GM03348 (cell line): ENCODE measurements at regions not wholly inside any gene's neighbourhood (a gene's known extent, or its start where the extent isn't known, plus 50 kb on each side); places are given as distances from the start of the nearest gene placed in this dataset.

Experiments
- DNase-seq: peaks from one replicate; pipeline ENCODE4 v3.0.0; 2012; ENCODE audit warnings: low spot score

DNA sequence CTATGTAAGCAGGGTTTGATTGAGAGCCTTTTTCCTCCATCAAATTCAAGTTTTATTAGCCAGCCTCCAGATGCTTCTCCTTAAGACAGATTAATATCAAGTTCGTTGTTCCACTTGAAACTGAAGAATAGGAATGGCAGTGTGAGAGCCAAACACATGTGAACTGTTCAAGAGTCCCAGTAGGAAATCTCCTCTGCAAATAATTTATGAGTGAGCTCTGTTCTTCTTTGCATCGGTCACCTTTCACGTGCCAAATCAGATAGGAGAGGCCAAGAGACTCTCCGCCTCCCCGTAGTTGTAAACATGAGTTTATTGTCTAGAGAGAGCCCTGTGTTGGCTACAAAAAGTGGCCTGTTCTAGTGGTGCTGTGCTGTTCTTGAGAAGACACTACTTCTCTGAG lies 372.1 kb upstream of the NR2F2 start:
- no peak for DNase-seq

DNA sequence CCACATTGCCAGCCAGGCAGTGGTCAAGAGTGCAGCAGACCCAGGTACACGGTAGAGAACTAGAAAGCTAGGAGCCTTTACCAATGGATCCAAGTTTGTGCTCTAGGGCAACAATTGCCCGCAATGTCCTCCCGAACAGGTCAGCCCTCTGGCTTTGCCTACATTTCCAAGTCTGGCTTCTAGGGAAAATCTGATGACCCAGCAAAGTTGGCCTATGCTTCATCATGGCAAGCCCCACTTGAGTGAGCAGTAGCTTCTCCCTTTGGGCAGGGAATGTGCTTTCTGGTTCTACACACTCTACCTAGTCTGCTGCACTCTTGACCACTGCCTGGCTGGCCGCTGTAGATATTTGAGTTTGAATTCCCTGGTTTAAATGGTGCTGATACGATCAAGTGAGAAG lies 361.6 kb upstream of the NR2F2 start:
- DNase-seq = no peak

DNA sequence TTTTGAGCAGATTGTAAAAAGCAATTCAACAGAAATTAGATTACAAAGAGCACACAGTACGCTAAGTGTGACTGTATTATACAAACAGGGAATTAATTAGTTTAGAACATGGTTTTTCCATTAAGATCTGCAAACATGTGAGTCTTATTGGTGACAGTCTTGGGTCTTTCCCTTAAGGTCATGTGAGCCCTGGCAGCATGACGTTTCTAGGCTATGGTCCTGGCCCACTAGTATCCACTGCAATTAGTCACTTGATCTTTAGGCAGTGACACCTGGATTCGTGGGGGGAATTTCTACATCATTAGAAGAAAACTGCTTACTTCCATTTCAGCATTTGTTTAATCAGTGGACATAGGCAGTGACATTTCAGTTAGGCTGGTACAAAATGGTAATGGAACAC lies 360.2 kb upstream of the NR2F2 start:
- DNase-seq = no peak

DNA sequence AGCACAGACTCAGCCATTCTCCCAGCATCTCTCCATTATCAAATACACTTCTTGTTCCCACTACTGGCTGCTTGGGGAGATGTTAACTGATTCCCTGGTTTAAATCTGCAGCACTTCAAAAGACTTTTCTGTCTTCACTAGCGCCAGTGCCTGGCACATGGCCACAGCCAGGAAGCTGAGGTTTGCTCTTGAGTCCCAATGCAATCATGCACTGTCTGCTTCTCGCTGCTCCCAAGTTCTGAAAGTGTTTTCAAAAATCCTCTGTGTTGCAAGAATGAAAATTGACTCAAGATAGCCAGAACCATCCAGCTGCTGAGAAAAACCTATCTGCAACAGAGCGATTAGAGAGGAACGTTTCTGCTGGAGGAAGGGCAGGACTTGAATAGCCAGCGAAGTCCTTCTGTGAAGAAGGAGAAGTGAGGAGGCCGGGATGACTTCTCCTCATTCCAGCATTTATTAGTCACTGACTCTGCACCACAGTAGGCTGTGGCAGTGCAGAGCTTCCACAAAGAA lies 358.4 kb upstream of the NR2F2 start:
- peak; percentile 80 for DNase-seq

DNA sequence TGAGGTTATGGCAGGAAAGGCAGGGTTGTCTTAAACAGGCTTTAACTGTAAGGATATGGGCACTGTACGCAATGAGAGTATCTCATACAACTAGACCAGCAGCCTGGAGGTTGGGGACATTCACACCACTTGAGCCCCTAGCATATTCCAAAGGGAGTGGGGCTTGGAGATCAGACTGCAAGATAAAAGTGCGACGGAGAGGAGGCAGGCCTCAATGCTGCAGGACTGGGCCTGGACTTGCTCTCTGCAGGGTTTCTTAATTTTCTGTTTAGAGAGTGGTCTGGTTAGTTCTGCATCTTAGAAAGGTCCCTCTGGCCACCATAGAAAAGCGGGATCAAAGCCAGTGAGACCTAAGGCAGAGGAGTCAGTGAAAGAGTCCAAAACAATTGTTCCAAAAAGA lies 357.7 kb upstream of the NR2F2 start:
- no peak for DNase-seq

DNA sequence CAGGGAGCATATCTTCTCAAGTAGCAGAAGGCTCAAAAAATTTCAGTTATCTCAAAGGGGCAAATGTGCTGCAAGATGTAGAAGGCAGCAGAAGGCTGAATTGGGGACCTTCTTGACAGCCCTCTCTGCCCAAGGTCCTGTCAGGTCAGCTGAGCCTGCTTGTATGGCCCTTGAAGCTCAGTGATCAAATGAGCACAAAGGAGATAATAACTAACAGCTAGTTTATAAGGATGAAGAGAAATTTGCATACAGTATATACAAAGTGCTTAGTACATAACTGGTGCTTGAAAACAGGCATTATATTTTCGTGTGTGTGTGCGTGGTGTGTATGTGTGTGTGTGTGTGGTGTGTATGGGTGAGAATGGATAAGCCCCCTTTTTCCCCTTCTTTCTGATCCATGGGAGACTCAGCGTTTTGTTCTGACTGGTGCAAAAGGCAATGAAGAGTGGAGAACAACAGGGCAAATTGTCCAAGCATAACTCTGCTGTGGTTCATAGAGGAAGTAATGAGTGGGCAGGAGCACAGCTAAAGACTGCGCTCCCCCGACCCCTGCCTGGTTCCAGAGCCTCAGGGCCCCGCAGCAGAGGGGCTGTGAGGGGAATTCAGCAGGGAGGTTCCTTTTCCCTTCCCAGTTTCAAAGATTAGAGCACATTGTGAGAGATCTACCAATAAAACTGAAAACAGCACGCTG lies 356.8 kb upstream of the NR2F2 start:
- DNase-seq = no peak

DNA sequence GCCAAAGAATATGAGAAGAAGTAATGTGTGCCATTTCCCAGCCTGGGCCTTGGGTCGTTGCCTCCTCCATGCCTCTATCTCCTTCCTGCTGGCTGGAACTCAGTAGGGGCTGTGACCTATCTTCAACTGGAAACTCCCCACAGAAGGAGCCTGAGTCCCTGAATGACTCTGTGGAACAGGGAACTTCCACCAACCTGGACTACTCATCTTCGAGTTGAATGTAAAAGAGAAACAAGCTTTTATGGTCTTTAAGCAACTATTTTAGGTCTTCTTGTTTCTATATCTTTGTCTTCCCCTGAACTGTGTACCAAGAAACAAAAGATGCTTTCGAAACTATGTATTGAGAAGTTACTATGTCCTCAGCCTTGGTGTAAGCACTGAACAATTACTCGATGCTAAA lies 355.3 kb upstream of the NR2F2 start:
- no peak for DNase-seq

DNA sequence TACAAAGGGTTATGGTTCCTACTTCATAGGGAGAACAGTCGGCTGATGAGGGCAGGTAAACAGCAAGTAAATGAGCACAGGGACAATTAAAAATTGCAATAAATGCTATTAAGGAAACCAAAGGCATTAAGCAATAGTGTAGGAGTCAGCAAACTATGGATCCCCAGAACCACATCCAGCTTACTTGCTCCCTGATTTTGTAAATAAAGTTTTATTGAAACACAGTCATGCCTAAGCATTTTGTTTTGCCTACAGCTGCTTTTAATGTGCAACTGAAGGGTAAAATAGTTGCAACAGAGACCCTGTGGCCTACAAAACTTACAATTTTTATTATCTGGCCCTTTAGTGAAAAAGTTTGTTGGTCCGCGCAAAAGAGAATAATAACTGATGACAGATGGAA lies 351.2 kb upstream of the NR2F2 start:
- DNase-seq = no peak

DNA sequence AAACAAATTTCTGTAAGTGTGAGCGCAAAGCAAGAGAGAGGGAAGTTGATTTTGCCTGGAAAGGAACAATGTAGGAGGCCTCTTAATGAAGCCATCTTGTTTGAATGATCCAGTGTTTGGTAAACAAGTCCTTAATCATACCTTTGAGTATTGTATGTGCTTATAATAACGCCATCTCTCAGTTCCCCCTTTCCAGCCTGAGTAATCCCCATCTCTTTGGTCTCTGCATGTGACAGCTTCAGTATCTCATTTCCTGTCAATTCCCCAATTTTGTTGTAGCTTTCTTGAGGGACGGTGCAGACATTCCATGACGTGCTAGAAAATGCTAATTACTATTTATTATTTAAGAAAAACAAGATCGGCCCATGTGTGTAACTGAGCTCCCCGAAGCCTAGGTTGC lies 349.3 kb upstream of the NR2F2 start:
- no peak for DNase-seq

DNA sequence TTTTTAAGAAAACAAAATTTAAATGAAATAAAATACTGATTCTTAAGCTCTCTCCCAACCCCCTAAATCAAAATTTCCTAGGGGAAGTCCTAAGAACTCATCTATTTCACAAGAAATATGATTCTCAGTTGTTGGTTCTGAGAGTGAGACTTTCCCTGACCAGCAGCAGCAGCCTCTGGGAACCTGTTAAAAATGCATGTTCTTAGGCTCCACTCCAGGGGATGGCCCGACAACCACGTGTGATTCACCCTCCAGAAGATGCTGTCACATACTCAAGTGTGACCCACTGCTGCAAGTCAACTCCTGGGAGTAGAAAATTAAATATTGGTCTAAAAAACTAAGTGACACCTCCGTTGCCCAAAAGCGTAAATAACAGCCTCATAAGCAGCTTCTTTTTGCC lies 343.2 kb upstream of the NR2F2 start:
- DNase-seq = no peak

DNA sequence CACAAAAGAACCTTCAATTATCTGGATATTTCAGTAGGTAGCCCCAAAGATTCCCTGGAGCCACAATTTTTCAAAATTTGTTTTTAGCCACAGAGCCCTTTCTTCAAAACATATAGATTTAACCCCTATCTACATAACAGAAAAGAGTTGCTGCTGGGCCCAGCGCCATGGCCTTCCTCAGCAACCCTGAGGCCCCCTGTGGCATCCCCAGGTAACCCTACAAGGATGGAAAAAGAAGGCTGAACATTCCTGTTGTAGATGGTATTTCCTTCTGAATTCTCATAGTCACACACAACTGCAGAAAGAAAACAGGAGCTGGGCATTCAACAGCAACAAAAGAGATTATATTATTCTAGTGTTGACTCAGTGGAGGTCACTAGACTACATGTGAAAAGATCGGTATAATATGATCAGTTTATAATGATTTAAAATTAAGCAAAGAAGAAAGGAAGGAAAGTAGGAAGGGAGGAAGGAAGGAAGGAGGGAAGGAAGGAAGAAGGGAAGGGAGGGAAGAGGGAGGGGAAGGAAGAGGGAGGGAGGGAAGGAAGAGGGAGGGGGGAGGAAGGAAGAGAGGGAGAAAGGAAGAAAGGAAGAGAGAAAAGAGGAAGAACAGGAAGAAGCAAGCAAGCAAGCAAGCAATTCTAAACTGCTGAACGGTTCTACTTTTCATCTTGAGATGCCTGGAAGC lies 342.5 kb upstream of the NR2F2 start:
- no peak for DNase-seq

DNA sequence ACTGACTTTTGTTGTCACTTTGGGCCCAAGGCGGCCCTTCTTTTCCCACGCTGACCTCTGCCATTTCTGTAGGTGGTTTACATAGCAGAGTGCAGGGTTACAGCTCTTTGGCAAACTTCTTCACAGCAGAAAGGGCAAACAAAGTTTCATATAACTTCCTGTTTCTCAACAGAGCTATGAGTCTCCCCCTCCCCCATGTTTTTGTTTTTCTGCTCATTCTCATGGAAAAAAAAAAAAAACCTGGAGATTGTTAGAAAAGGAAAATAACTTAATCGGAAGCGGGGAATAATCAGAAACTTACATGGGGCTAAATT lies 342.0 kb upstream of the NR2F2 start:
- no peak for DNase-seq

DNA sequence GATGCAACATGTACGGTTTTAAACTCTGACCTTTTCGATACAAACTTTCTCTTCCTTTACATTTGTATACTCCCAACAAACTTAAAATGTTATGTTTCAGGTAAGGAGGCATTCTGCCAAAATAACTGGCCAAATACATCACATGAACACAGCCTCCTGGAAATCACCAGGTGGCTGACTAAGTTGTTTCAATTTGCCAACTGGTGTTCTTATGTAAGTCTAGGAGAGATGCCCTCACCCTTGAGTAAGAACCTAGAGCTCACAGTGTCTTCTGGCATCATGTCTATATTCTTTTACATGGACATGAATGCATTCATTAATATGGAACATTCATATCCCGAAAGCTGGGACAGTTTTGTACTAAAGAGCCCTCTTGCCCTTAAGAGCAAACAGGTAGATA lies 341.1 kb upstream of the NR2F2 start:
- DNase-seq = no peak

DNA sequence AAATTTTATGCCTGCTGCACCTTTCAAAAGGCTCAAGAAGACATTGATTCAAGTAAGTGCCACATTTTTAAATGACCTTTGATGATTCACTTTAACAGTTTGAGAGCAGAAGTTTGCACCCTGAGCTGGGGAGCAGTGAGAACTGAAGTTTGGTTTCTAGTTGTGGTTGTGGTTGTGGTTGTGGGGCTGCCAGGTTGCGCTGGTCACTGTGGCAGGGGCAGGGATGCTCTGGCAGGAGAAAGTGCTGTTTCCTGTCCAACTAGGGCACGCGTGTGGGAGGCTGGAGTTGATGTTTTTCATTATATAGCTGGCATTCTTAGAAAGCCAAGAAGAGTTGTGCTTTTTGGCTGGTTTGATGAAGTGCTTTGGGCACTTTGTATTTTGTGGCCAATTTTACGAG lies 339.7 kb upstream of the NR2F2 start:
- DNase-seq = peak; percentile 4

DNA sequence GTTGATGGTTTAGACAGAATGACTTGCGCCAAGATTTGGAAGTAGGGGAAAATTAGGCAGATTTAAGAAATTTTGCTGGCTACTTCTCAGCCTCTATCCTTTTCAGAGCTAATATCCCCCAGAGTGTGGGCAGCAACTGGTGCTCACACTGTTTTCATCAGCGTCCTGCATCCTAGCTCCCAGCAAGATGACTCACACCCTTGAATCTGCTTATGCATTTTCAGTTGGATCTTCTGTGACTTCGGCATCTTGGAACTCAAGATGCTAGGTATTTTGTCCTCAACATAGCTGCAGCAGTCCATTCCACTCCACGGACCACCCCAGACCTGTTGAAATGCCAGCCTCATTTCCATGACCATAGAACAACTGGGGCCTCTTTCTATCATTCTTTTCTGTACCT lies 336.1 kb upstream of the NR2F2 start:
- DNase-seq = peak; percentile 15

DNA sequence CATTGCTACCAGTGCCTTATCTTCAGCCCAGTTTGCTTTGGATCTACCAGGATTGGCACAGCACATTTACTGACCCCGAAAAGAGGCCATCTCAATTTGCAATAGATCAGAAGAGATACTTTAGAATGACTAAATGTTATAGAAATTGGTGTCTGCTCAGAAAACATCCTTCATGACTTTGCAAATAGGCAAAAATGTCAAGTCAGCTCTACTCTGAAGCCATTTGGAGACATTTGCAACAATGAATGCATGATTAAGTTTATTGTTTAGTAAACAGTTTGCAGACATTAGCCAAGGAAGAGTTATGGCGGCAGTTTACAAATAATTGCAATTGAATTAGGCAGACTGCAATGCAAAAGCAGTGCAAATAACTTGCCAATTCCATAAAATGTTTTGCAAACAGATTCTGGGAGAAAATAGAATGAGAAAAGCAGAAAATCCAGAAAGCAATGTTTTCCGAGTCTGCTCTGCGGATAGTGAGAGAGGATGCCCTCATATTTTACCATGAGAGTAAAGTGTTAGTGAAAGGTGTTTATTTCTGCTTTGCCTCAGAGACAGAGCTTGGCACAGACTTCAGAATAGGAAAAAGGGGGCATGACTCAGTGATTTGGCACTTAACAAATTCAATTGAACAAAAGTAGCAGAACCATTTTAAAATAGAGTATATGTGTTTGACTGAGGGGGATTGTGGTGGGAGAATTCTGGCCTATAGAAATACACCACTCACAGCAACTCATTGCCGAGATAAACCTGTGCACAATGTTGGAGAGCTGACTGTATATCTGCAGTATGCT lies 334.9 kb upstream of the NR2F2 start:
- DNase-seq = peak; percentile 12

DNA sequence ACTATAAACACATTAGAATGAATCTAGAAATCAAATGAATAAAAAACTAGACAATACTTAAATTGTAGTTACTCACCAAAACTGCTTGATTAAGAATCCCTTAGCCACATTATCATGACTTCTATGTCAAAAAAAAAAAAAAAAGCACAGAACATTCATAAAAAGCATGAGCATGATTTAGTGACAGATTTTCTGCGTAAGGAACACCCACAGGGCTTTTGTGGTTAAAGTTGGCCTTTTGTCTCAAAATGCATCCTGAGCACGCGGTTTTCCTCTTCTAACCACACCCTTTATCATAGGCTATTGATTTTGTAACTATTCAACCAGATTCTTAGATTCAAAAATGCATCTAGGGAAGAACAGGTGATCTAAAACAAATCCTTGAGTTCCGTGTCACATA lies 334.0 kb upstream of the NR2F2 start:
- no peak for DNase-seq

DNA sequence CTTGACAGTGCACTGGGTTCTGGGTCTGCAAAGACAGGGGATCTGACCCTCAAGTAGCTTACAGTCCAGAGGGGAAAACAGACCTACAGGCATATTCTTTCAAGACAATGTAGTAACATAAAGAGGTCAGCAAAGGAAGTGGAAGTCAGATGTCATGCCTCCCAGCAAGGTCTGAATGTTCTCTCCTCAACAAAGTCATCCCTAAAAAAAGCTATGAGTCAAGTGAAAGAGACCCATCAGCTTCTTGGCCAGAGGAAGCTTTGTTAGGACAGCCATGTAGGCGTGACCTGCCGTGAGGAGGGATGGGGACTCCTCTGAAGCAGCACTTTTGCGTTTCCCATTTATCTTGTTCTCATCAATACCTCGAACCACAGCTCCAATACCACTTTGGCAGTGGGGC lies 331.6 kb upstream of the NR2F2 start:
- DNase-seq = no peak

DNA sequence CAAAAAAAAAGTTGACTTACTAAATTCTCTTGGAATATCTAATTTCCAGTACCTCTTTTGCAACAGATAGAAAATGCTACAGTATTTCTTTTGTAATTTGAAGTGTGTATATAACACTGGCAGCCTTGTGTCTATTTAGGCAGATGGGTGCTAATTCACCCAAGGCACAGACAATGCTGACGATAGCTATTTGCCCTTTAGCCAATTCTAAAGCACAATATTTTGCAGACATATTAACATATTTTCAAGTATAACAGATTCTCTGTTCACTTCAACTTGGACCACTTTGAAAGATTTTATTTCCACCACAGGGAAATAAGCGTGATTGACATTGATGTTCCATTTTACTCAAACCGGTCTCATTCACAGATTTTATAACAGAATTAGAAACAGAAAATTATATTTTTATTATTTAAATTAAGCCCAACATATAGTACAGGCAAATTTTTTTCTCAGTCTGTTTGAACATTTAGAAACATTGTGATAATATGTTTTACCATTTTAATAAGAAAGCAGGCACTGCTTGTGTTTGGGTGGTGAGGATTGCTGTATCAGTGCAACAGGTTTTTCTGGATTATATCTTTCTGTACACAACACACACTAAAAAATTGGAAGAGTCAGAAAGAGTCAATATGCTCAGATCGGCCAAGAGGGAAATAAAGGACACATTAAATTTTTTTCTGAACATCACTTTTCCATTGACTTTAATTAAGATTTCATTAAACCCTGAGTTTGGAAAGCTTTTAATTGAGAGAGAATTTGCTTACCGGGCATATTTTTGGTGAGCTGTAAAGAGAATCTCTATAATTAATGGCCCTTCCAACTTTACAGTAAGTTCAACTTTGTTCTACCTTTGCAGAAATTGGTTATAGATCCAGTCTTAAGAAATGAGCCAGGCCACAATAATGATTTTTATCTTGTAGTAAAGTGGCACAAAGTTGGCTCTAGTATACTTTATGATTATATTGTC lies 327.3 kb upstream of the NR2F2 start:
- no peak for DNase-seq

DNA sequence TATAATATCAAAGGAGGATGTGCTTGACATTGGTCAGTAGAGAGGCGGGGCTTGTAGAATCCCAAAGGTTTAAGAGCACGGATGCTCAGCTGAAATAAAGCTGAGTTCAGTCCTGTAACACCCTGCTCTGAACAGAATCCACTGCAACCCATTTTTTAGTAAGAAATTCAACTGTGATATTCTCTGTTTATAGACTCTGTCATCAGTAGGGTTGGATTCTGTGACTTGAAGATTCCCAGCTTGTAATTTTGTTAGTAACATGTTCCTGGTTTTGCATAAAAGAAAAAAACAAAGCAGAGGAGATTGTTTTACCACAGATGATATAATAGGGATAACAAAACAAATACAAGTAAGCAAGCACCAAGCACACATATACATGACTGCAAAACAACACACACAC lies 324.6 kb upstream of the NR2F2 start:
- DNase-seq = no peak

DNA sequence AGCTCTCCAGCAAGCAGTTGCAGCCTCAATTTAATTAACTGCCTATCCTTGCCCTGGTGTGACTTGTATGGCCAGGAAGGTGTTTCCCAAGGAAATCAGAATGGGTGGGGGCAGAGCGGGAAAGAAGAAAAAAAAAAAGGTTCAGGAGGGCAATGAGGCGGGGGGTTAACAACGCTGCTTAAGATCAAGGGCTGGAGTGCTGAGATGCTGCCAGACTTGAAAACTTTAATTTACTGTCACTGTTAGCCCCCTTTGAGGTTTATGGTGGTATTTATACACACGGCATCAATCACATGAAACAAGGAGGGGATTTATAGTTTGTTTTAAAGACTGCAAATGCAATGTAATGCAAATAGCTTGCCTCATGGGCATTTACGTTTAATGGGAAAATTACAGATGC lies 319.4 kb upstream of the NR2F2 start:
- no peak for DNase-seq

DNA sequence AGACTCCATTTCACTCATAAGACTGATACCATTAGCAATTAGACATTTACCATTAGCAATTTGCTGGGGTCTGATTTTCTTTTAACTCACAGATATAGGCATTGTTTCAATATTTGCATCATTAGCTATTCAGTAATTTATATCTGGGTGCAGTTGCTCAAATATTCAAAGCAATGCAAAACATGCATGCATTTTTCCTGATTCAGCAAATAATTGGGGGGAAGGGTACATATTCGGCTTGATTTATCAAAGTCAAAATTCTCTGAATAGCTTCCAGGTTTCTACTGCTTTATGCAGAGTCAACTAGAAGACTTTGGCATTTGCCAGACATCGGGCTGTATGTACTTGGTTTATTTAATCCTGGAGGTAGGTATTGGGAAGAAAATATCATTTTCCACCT lies 315.6 kb upstream of the NR2F2 start:
- no peak for DNase-seq
